Nephron (organoid): ENCODE measurements at regions not wholly inside any gene's neighbourhood (a gene's known extent, or its start where the extent isn't known, plus 50 kb on each side); places are given as distances from the start of the nearest gene placed in this dataset.

Source experiments
- H3K27ac Mint-ChIP-seq, 3 experiments: 2 replicates each; pipeline ENCODE4 v1.8.0; 2020; ENCODE audit warnings: mixed read lengths in 3 of 3, mild to moderate bottlenecking in 2 of 3, moderate library complexity in 1 of 3
- H3K27me3 Mint-ChIP-seq: 2 replicates; pipeline ENCODE4 v1.8.0; 2021; ENCODE audit warnings: low read depth, mild to moderate bottlenecking, moderate library complexity, mixed read lengths
- H3K36me3 Mint-ChIP-seq: 2 replicates; pipeline ENCODE4 v1.8.0; 2020; ENCODE audit warnings: low read depth, mixed read lengths
- H3K4me1 Mint-ChIP-seq: 2 replicates; pipeline ENCODE4 v1.8.0; 2020; ENCODE audit warnings: mixed read lengths
- H3K4me3 Mint-ChIP-seq, 3 experiments: 2 replicates each; pipeline ENCODE4 v1.8.0; 2020; ENCODE audit warnings: mild to moderate bottlenecking in 3 of 3, mixed read lengths in 3 of 3, moderate library complexity in 2 of 3
- H3K9me3 Mint-ChIP-seq: 2 replicates; pipeline ENCODE4 v1.8.0; 2020; ENCODE audit warnings: mixed read lengths
- CTCF ChIP-seq, 3 experiments: fragments of 200-600 bp; sonication (generic); IDR thresholded peaks; one replicate each; pipeline ENCODE4 v1.5.0; 2021; ENCODE audit warnings: antibody characterized with exemption in 3 of 3; ENCODE audit not compliant: unreplicated experiment in 3 of 3

GRCh38 chr14:55760789-55761566 lies 181.0 kb downstream of the KTN1 start:
- peaks cover 3% of the 10 kb centered on the region for H3K9me3 Mint-ChIP-seq
- H3K4me1 Mint-ChIP-seq = peaks cover 30% of the 10 kb centered on the region
- peak overlapping the region in 2 of 3 experiments; percentile 21 to 33 for H3K27ac Mint-ChIP-seq
- peaks cover 7% of the 10 kb centered on the region for H3K27me3 Mint-ChIP-seq
- H3K4me3 Mint-ChIP-seq = no peak overlapping the region
- H3K36me3 Mint-ChIP-seq = no peaks in the 10 kb centered on the region
- TF ChIP-seq CTCF (IDR thresholded peaks at IDR 0.05; ENCODE audit: unreplicated experiment in 3 of 3) = no peak

GRCh38 chr14:55761651-55762050 lies 181.6 kb downstream of the KTN1 start:
- H3K36me3 Mint-ChIP-seq = no peaks in the 10 kb centered on the region
- peak overlapping the region in 1 of 3 experiments; percentile 10 for H3K27ac Mint-ChIP-seq
- no peak overlapping the region for H3K4me3 Mint-ChIP-seq
- H3K4me1 Mint-ChIP-seq = peaks cover 30% of the 10 kb centered on the region
- TF ChIP-seq CTCF (IDR thresholded peaks at IDR 0.05; ENCODE audit: unreplicated experiment in 3 of 3) = no peak
- H3K9me3 Mint-ChIP-seq = peaks cover 3% of the 10 kb centered on the region
- peaks cover 7% of the 10 kb centered on the region for H3K27me3 Mint-ChIP-seq

GRCh38 chr14:55762595-55763232 lies 182.7 kb downstream of the KTN1 start:
- H3K4me1 Mint-ChIP-seq = peaks cover 29% of the 10 kb centered on the region
- H3K27me3 Mint-ChIP-seq = peaks cover 7% of the 10 kb centered on the region
- no peak overlapping the region for H3K4me3 Mint-ChIP-seq
- no peaks in the 10 kb centered on the region for H3K36me3 Mint-ChIP-seq
- peaks cover 3% of the 10 kb centered on the region for H3K9me3 Mint-ChIP-seq
- H3K27ac Mint-ChIP-seq = no peak overlapping the region
- no peak for TF ChIP-seq CTCF (IDR thresholded peaks at IDR 0.05; ENCODE audit: unreplicated experiment in 3 of 3)

- peaks cover 3% of the 10 kb centered on the region for H3K9me3 Mint-ChIP-seq
- H3K27me3 Mint-ChIP-seq = peaks cover under 1% of the 10 kb centered on the region
- no peaks in the 10 kb centered on the region for H3K36me3 Mint-ChIP-seq
- no peak overlapping the region for H3K27ac Mint-ChIP-seq
- no peak for TF ChIP-seq CTCF (IDR thresholded peaks at IDR 0.05; ENCODE audit: unreplicated experiment in 3 of 3)
- no peak overlapping the region for H3K4me3 Mint-ChIP-seq
- peaks cover 8% of the 10 kb centered on the region for H3K4me1 Mint-ChIP-seq
These were observed 184.8 kb downstream of the KTN1 start for GRCh38 chr14:55764784-55765183.

- TF ChIP-seq CTCF (IDR thresholded peaks at IDR 0.05; ENCODE audit: unreplicated experiment in 3 of 3) = no peak
- no peak overlapping the region for H3K27ac Mint-ChIP-seq
- no peaks in the 10 kb centered on the region for H3K4me1 Mint-ChIP-seq
- H3K27me3 Mint-ChIP-seq = no peaks in the 10 kb centered on the region
- no peak overlapping the region for H3K4me3 Mint-ChIP-seq
- peaks cover 3% of the 10 kb centered on the region for H3K9me3 Mint-ChIP-seq
- no peaks in the 10 kb centered on the region for H3K36me3 Mint-ChIP-seq
These were observed 186.1 kb downstream of the KTN1 start for GRCh38 chr14:55766071-55766470.
